Activated naive CD4-positive, alpha-beta T cell treated with anti-CD3 and anti-CD28 coated beads for 36 hours (primary cell): ENCODE measurements at regions not wholly inside any gene's neighbourhood (a gene's known extent, or its start where the extent isn't known, plus 50 kb on each side); places are given as distances from the start of the nearest gene placed in this dataset.

ENCODE experiments used
- CTCF ChIA-PET: fragments of 350-600 bp; sonication (Branson Sonifier 250); formaldehyde crosslinking; loops from one replicate; lab custom pipeline; 2021; ENCODE audit warnings: antibody characterized with exemption; lab: Charles Lee
- DNase-seq: peaks from one replicate; pipeline ENCODE4 v3.0.0-alpha.2; 2020
- H3K27ac Mint-ChIP-seq: one replicate; pipeline ENCODE4 v1.8.0; 2021; ENCODE audit warnings: mild to moderate bottlenecking, mixed read lengths
- H3K27me3 Mint-ChIP-seq: one replicate; pipeline ENCODE4 v1.8.0; 2021; ENCODE audit warnings: low read depth, mixed read lengths
- H3K36me3 Mint-ChIP-seq: one replicate; pipeline ENCODE4 v1.8.0; 2021; ENCODE audit warnings: low read depth, mixed read lengths
- H3K4me1 Mint-ChIP-seq: one replicate; pipeline ENCODE4 v1.8.0; 2021; ENCODE audit warnings: low read depth, mixed read lengths
- H3K4me3 Mint-ChIP-seq: one replicate; pipeline ENCODE4 v1.8.0; 2021; ENCODE audit warnings: mild to moderate bottlenecking, moderate library complexity, mixed read lengths
- H3K9me3 Mint-ChIP-seq: one replicate; pipeline ENCODE4 v1.8.0; 2021; ENCODE audit warnings: mixed read lengths
- intact Hi-C: fragments of 100-400 bp; cut with micrococcal nuclease; formaldehyde crosslinking; loops from one replicate; pipeline ENCODE4 v1.15.1; 2023

DNA sequence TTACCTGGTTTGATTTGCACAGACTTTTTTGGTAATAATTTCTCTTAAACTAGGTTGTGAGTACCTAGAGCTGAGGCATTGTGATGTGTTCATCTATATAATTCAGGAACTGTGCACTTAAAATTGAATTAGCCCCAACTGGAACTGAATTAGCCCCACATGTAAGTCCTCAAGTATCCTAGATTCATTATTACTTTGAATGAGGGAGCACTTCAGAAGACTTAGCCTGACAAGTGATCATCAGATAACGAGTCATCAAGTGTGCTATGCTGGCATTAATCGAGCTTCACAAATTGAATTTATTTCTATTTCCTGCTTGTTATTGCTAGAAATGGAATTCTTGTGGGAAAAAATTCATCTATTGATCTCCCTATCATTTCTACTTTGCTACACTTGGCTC lies 323.4 kb upstream of the SEMA3D start:
- Mint-ChIP-seq H3K36me3 (no peaks in the 10 kb centered on the region), H3K27me3 (no peaks in the 10 kb centered on the region), H3K9me3 (peaks cover 2% of the 10 kb centered on the region), H3K4me3 (no peak overlapping the region), H3K27ac (no peak overlapping the region), H3K4me1 (no peaks in the 10 kb centered on the region)
- CTCF ChIA-PET, result no interaction called here
- intact Hi-C loops, result no loop called here
- DNase-seq, result no peak

DNA sequence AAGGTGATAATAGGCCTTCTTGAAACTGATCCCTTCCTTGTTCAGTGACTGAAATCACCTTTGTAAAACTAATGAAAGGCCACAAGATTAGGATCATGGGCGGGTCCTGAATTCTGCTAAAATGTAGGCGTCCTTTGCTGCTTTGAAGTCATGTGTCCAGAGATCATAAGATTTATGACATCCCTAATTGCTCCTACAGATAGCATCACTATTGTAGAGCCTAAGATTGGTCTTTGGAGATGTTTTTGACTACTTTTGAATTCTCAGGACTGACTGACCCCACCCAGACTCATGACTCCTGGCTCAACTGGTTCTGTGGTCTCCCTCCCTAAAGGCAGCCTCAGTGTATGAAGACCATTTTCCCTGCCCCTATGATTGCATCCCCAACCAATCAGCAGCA lies 322.6 kb upstream of the SEMA3D start:
- H3K4me3 Mint-ChIP-seq, result no peak overlapping the region
- no peaks in the 10 kb centered on the region for H3K36me3 Mint-ChIP-seq
- CTCF ChIA-PET, result no interaction called here
- H3K27me3 Mint-ChIP-seq, result no peaks in the 10 kb centered on the region
- no peak overlapping the region for H3K27ac Mint-ChIP-seq
- no peak for DNase-seq
- H3K9me3 Mint-ChIP-seq, result peaks cover 4% of the 10 kb centered on the region
- H3K4me1 Mint-ChIP-seq, result no peaks in the 10 kb centered on the region
- intact Hi-C loops, result no loop called here

DNA sequence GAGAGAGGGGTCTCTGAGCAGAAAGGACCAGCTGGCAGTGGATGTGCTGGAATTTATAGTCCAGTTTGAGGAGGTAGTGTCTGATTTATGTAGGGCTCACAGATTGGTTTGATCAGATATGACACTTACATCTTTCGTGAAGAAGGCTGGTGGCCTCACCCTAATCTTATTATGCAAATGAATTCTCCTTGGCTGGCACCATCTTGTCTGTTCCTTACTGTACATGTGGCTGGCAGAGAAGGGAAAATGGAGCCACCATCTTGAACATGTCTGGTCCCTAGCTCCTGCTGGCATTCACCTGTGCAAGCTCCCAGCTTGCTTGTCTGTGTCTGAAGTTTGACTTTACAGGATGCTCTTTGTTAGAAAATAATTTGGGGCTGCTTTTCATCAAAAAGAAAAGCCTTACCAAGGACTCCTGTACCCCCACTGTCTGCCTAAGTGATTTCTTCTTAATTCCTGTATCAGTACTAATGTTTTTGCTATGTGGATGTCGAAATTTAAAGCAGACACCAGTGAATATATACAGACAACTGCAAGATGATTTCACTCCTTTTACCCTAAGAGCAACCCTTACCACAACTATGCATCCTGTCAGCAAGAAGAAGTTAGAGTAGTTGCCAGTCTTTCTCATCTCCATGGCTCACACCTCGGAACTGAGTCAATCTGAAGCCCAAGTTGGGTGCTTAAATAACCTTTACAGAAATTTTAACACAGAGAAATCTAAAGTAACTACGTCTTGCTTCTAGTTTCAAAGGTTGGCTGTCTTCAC lies 322.0 kb upstream of the SEMA3D start:
- intact Hi-C loops, result no loop called here
- Mint-ChIP-seq H3K27ac (no peak overlapping the region), H3K4me3 (no peak overlapping the region), H3K9me3 (peaks cover 4% of the 10 kb centered on the region), H3K36me3 (no peaks in the 10 kb centered on the region), H3K27me3 (no peaks in the 10 kb centered on the region), H3K4me1 (no peaks in the 10 kb centered on the region)
- CTCF ChIA-PET, result no interaction called here
- no peak for DNase-seq

DNA sequence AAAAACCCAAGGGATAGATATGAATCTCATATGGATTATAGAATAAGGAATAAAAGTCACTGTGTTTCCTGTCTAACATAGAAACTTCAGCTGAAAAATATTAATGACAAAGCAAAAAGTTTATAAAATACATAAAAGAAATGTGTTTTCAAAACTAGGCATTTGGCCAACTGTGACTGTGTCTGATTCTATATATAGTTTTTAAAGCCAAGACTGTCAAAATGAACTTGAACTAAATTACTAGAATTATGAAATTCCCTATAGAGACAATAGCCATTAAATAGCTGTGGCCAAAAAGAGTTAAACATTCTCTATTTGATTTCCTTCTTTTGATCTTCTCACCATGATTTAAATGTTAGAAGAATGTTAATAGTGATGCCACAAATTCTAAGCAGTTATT lies 311.2 kb upstream of the SEMA3D start:
- Mint-ChIP-seq H3K27ac (no peak overlapping the region), H3K4me3 (no peak overlapping the region), H3K27me3 (no peaks in the 10 kb centered on the region), H3K4me1 (no peaks in the 10 kb centered on the region), H3K36me3 (no peaks in the 10 kb centered on the region), H3K9me3 (peaks cover 3% of the 10 kb centered on the region)
- intact Hi-C loops, result no loop called here
- CTCF ChIA-PET, result no interaction called here
- no peak for DNase-seq

DNA sequence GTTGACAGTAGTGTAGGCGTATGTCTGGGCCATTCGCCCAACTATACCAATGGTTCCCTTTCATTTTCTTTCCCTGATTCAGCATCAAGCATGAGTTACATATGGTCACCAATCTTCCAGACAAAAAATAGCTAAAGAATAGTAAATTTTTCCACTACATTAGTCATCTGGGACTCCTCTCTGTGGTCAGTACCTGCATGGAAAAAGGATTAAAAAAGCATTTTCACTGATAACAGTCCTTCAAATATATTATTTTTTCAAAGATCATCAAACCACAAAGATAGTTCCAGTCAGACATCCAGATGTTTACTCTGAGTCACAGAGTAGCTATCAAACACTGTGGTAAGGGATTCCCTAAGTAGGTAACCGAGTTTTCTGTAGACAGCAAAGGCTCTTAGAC lies 302.6 kb upstream of the SEMA3D start:
- Mint-ChIP-seq H3K27ac (no peak overlapping the region), H3K4me1 (no peaks in the 10 kb centered on the region), H3K27me3 (no peaks in the 10 kb centered on the region), H3K36me3 (no peaks in the 10 kb centered on the region), H3K4me3 (no peak overlapping the region), H3K9me3 (no peaks in the 10 kb centered on the region)
- CTCF ChIA-PET, result no interaction called here
- DNase-seq, result no peak
- intact Hi-C loops, result no loop called here

DNA sequence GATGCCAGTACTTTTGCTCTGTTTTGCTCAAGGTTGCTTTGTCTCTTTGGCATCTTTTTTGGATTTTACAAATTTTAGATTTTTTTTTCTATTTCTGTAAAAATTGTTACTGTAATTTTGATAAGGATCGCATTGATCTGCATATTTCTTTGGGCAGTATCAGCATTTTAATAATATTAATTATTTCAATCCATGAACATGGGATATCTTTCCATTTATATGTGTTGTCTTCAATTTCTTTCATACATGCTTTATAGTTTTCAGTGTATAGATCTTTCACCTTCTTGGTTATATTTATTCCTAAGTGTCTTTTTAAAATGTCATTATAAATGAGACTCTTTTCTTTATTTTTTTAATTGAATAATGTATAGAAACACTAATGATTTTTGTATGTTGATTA lies 301.6 kb upstream of the SEMA3D start:
- Mint-ChIP-seq H3K36me3 (no peaks in the 10 kb centered on the region), H3K4me1 (no peaks in the 10 kb centered on the region), H3K9me3 (no peaks in the 10 kb centered on the region), H3K27ac (no peak overlapping the region), H3K4me3 (no peak overlapping the region), H3K27me3 (no peaks in the 10 kb centered on the region)
- CTCF ChIA-PET, result no interaction called here
- DNase-seq, result no peak
- intact Hi-C loops, result no loop called here

DNA sequence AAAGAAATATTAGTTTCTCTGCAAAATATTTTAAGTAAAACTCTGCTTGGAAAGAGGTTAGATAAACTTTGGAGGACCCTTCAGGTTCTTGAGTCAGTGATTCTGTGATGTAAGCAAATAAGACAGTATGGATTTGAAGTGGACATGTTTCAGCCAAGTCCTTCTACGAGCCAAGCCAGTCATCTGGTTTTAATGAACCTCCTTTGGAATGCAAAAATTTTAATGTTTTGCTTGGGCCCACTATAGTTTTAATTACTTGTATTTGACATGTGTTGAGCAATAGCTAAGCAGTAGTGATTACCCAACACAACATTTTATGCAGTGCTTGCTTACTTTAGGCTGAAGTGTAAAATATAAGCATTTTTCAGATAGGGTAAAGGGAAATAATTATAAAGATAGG lies 296.3 kb upstream of the SEMA3D start:
- Mint-ChIP-seq H3K36me3 (no peaks in the 10 kb centered on the region), H3K27me3 (no peaks in the 10 kb centered on the region), H3K9me3 (no peaks in the 10 kb centered on the region), H3K4me1 (no peaks in the 10 kb centered on the region), H3K4me3 (no peak overlapping the region), H3K27ac (no peak overlapping the region)
- intact Hi-C loops, result no loop called here
- no peak for DNase-seq
- CTCF ChIA-PET, result no interaction called here

DNA sequence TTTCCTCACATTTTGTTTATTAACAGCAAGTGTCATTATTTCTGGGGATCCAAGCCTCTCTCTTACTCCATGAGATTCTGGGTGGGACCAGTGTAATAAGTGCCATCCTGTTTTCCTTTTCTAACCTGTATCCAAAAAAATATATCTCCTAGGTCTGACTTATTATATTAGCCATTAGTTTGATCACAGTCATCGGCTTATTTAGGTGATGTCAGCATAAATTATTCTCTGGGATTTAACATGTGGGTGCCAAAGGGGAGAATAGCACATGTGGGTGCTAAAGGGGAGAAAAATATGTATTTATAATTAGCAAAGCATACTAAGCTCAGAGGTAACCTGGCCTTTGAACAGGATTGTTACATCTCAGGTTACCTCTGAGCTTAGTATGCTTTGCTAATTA lies 293.8 kb upstream of the SEMA3D start:
- CTCF ChIA-PET, result interaction anchor here (0.6 kb wide), 2 partner anchors 70 to 308 kb away, joined by 3 to 4 read pairs; no protein-coding TSS in a partner anchor
- Mint-ChIP-seq H3K36me3 (no peaks in the 10 kb centered on the region), H3K27ac (no peak overlapping the region), H3K27me3 (no peaks in the 10 kb centered on the region), H3K4me1 (no peaks in the 10 kb centered on the region), H3K9me3 (no peaks in the 10 kb centered on the region), H3K4me3 (no peak overlapping the region)
- no peak for DNase-seq
- intact Hi-C loops, result no loop called here

DNA sequence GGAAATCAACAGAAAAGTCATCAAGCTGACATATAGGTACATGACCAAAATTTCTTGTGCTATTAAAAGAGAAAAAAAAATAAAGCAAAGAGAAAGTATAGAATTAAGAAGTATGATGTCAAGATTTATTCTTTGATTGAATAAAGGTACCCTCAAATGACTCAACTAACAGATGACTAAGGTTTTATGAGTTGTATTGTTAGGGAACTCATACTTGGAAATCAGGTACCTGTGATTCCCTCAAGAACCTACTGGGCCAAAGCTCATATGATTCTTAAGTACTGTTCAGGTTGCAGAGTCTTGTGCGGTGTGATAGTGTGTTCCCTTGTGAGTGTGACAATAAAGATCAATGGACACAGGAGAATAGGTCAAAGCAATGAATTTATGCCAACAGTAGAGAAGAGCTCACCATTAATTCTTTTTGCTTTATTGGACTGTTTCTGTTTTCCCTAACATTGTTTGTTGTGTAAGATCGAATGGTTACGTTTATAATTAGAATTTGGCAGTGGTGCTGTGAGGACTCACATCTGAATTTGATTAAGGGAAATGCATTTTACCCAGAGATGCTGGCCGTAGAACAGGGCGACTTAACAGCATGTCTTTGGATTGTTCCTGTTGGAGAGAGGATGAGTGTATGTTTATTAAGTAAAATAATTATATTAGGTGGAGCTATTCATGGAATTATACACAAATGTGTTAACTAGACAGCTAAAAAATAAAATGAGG lies 293.2 kb upstream of the SEMA3D start:
- CTCF ChIA-PET, result interaction anchor here (0.6 kb wide), 2 partner anchors 70 to 308 kb away, joined by 3 to 4 read pairs; no protein-coding TSS in a partner anchor
- no peak for DNase-seq
- intact Hi-C loops, result no loop called here
- H3K4me3 Mint-ChIP-seq, result no peak overlapping the region
- H3K27me3 Mint-ChIP-seq, result no peaks in the 10 kb centered on the region
- H3K9me3 Mint-ChIP-seq, result no peaks in the 10 kb centered on the region
- H3K36me3 Mint-ChIP-seq, result no peaks in the 10 kb centered on the region
- H3K4me1 Mint-ChIP-seq, result no peaks in the 10 kb centered on the region
- H3K27ac Mint-ChIP-seq, result no peak overlapping the region

DNA sequence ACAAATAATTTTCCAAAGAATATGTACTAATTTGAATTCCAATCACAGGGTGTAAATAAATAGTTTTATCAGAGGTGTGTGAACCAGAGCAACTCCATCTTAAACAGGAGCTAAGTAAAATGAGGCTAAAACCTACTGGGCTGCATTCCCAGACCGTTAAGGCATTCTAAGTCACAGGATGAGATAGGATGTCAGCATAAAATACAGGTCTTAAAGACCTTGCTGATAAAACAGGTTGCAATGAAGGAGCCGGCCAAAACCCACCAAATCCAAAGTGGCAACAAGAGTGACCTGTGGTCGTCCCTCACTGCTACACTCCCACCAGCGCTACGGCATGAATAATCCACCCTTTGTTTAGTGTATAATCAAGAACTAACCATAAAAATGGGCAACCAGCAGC lies 291.7 kb upstream of the SEMA3D start:
- Mint-ChIP-seq H3K36me3 (no peaks in the 10 kb centered on the region), H3K9me3 (no peaks in the 10 kb centered on the region), H3K4me3 (no peak overlapping the region), H3K27me3 (no peaks in the 10 kb centered on the region), H3K4me1 (no peaks in the 10 kb centered on the region), H3K27ac (no peak overlapping the region)
- intact Hi-C loops, result no loop called here
- no peak for DNase-seq
- CTCF ChIA-PET, result no interaction called here

DNA sequence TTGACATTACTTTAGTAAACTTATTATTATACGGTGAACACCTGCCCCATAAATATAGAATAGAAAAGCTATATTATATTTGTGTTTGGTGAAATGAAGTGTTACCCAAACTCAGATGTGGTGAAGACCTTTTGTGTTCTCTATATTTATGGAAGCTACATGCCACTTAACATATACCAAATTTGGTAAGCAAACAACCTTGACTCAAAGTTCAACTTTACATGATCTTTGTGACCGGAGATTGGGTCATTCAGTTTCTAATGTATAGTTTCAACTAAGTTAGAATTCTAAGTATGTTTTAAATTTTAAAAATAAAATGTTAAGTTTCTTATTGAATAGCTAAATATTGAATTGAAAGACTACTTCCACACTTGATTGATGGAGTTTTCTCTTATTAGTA lies 288.6 kb upstream of the SEMA3D start:
- H3K9me3 Mint-ChIP-seq, result no peaks in the 10 kb centered on the region
- intact Hi-C loops, result no loop called here
- H3K36me3 Mint-ChIP-seq, result no peaks in the 10 kb centered on the region
- no peak overlapping the region for H3K27ac Mint-ChIP-seq
- no peak overlapping the region for H3K4me3 Mint-ChIP-seq
- no peaks in the 10 kb centered on the region for H3K27me3 Mint-ChIP-seq
- no peak for DNase-seq
- H3K4me1 Mint-ChIP-seq, result no peaks in the 10 kb centered on the region
- CTCF ChIA-PET, result no interaction called here

DNA sequence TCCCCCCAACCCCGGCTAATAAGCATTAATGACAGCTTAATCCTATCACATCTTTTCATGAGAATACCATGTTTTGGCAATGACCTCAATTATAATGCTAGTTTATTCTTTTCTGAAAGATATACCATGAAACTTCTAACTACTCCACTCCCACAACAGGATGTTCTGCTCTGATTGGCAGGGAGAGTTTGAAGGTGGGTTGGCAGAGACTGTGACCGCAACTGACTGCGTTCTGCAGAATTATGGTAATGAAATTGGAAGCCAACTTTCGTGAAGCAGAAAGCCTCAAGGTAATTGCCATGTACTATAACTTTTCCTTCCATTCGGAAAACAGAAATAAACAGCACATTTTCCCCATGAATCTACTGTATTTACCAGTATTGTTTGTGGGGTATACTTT lies 288.2 kb upstream of the SEMA3D start:
- DNase-seq, result no peak
- Mint-ChIP-seq H3K36me3 (no peaks in the 10 kb centered on the region), H3K4me3 (no peak overlapping the region), H3K27me3 (no peaks in the 10 kb centered on the region), H3K27ac (no peak overlapping the region), H3K4me1 (no peaks in the 10 kb centered on the region), H3K9me3 (no peaks in the 10 kb centered on the region)
- intact Hi-C loops, result no loop called here
- CTCF ChIA-PET, result no interaction called here

DNA sequence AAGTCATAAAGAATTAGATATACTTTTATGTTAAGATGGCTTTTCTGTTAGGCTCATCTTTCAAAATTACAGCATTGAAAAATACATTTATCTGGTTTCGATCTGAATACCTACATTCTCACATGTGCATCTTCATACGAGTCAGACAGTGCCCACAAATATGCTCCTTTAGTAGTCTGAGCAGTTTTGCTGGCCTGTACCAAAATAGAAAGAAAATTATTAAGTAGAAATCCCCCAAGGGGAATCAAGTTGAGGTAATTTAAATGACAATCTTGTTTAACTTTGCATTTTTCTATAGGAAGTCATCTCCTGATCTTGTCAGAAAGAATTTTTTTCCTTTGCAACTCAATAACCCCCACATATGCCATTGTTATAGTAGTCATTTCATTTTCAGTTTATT lies 287.4 kb upstream of the SEMA3D start:
- DNase-seq, result no peak
- CTCF ChIA-PET, result no interaction called here
- H3K9me3 Mint-ChIP-seq, result no peaks in the 10 kb centered on the region
- no peaks in the 10 kb centered on the region for H3K27me3 Mint-ChIP-seq
- no peaks in the 10 kb centered on the region for H3K36me3 Mint-ChIP-seq
- intact Hi-C loops, result loop anchor here (5.0 kb wide), 1 partner anchor 1547 kb away; no protein-coding TSS in a partner anchor
- H3K4me1 Mint-ChIP-seq, result no peaks in the 10 kb centered on the region
- H3K27ac Mint-ChIP-seq, result no peak overlapping the region
- H3K4me3 Mint-ChIP-seq, result no peak overlapping the region
